Heart right ventricle (tissue), 16 donors: ENCODE measurements at regions not wholly inside any gene's neighbourhood (a gene's known extent, or its start where the extent isn't known, plus 50 kb on each side); places are given as distances from the start of the nearest gene placed in this dataset.
A peak's percentile ranks its signal among the peaks of the same experiment; 100 is the strongest.

Source experiments
- ATAC-seq, 8 donors: fragments of 200-7000 bp; cut with Tn5 transposase; one replicate each; pipeline ENCODE4 v1.9.1; 2020; ENCODE audit warnings: mild to moderate bottlenecking in 8 of 8, moderate library complexity in 8 of 8, moderate number of reproducible peaks in 1 of 8
- DNase-seq, 2 donors: peaks; one replicate each; pipeline ENCODE4 v3.0.0-alpha.2; 2020
- H3K27ac ChIP-seq, 10 donors: fragments of 200-600 bp; sonication (generic) in 2 of 10; one replicate each; pipeline versions ENCODE4 v1.5.0 to v1.8.0; 2020 to 2022; ENCODE audit warnings: mild to moderate bottlenecking in 3 of 10
- H3K27me3 ChIP-seq, 7 donors: fragments of 200-600 bp; one replicate each; pipeline ENCODE4 v1.8.0; 2021 to 2022; ENCODE audit warnings: mild to moderate bottlenecking in 2 of 7
- H3K36me3 ChIP-seq, 9 donors: fragments of 200-600 bp; sonication (generic) in 1 of 9; one replicate each; pipeline versions ENCODE4 v1.5.0 to v1.8.0; 2020 to 2022; ENCODE audit warnings: mild to moderate bottlenecking in 2 of 9
- H3K4me1 ChIP-seq, 9 donors: fragments of 200-600 bp; sonication (generic) in 1 of 9; one replicate each; pipeline versions ENCODE4 v1.5.0 to v1.8.0; 2020 to 2022; ENCODE audit warnings: mild to moderate bottlenecking in 4 of 9
- H3K4me3 ChIP-seq, 10 donors: fragments of 200-600 bp; sonication (generic) in 2 of 10; one replicate each; pipeline versions ENCODE4 v1.5.0 to v1.8.0; 2020 to 2022; ENCODE audit warnings: mild to moderate bottlenecking in 7 of 10, moderate library complexity in 2 of 10
- H3K9me3 ChIP-seq, 11 donors: fragments of 200-600 bp in 10 of 11; sonication (generic) in 2 of 11; one replicate each; pipeline versions ENCODE4 v1.5.0 to v1.8.0; 2013 to 2022; ENCODE audit warnings: mild to moderate bottlenecking in 2 of 11, control low read depth in 1 of 11, moderate library complexity in 1 of 11
- CTCF ChIP-seq, 9 donors: fragments of 200-600 bp; sonication (generic) in 2 of 9; IDR thresholded peaks; one replicate each; pipeline versions ENCODE4 v1.5.0 to v1.8.0; 2021 to 2022; ENCODE audit warnings: antibody characterized with exemption in 9 of 9, mild to moderate bottlenecking in 5 of 9, moderate library complexity in 1 of 9
- WGBS, 2 donors: extraction: QIAGEN DNeasy Blood & Tissue Kit; methylation state at CpG; one replicate each; pipeline ENCODE4 v1.1.7; 2013; ENCODE audit warnings: inconsistent platforms in 1 of 2; 5-methylcytosine and 5-hydroxymethylcytosine counted together
- intact Hi-C, 10 donors: fragments of 100-400 bp; cut with DNase I; formaldehyde crosslinking; loops; one replicate each; pipeline versions ENCODE4 v1.11.1 to v1.14.2; 2022
- donor health status: Arrhythmogenic right ventricular cardiomyopathy.
- donor health status: ischemic (EF 13 %, LVEDD 7.1; RV severe dilation, severe dysfunction).
- donor health status: healthy with polysubstance abuse.
- donor health status: DM: no; HTN: yes; CAD: no.
- donor health status: DM: no; HTN: no; CAD: no.
- donor health status: ischemic (EF 25% LVEDD 6.9; RV normal size, moderate dysfunction).
- donor health status: ischemic (EF 25% LVEDD 5.7; RV mildly dilated, moderate dysfunction).
- donor health status: healthy.
- donor health status: DM: yes; HTN: yes; CAD: no.
- donor health status: Ischemic cardiomyopathy.
- donor health status: ischemic (EF 35%, LVEDD 5.7; RV mildly dilated, moderate dysfunction).
- donor health status: nonischemic (EF 11% LVEDD 7.7; RV severe dilation, severe dysfunction).
- donor health status: DM: yes; HTN: yes; CAD: no.
- donor health status: PGD.
- donor health status: ischemic (EF 29% LVEDD 5.4; RV normal size, mild dysfunction).
- donor health status: nonischemic (EF 23%, LVEDD 6.1; RV moderate dilation, normal function).

GRCh38 chr6:105886066-105886813 is 199.9 kb upstream of the PRDM1 start:
- 74 to 80% methylated on average over 7 of the region's 7 CpGs for WGBS, 2 donors
- Histone ChIP-seq H3K4me1 (peaks cover 0 to 53% (median 0%) of the 10 kb centered on the region in 9 donors), H3K36me3 (no peaks in the 10 kb centered on the region), H3K27ac (peak overlapping the region in 1 of 10 donors; percentile 62), H3K9me3 (peaks cover 0 to 14% (median 6%) of the 10 kb centered on the region in 11 donors), H3K27me3 (no peaks in the 10 kb centered on the region), H3K4me3 (no peak overlapping the region)
- ATAC-seq = peak in 2 of 8 donors; percentile 21 to 28
- DNase-seq = no peak
- no peak for TF ChIP-seq CTCF (IDR thresholded peaks at IDR 0.05)
- intact Hi-C loops = no loop called here

- peaks cover 0 to 4% (median 0%) of the 10 kb centered on the region in 11 donors for H3K9me3 ChIP-seq
- DNase-seq (no peak), ATAC-seq (peak in 5 of 8 donors; percentile 28 to 78 (median 49))
- no peaks in the 10 kb centered on the region for H3K36me3 ChIP-seq
- H3K27me3 ChIP-seq = no peaks in the 10 kb centered on the region
- H3K27ac ChIP-seq = peak overlapping the region in 2 of 10 donors; percentile 15 to 74
- H3K4me3 ChIP-seq = no peak overlapping the region
- H3K4me1 ChIP-seq = peaks cover 0 to 69% (median 0%) of the 10 kb centered on the region in 9 donors
- intact Hi-C loops = no loop called here
- TF ChIP-seq CTCF (IDR thresholded peaks at IDR 0.05) = no peak
- WGBS, 2 donors = 79 to 82% methylated on average over 7 of the region's 7 CpGs
Observed at GRCh38 chr6:105884426-105884825, 201.7 kb upstream of the PRDM1 start.

- WGBS, 2 donors = 72 to 75% methylated on average over 4 of the region's 4 CpGs
- Histone ChIP-seq H3K4me3 (no peak overlapping the region), H3K27me3 (no peaks in the 10 kb centered on the region), H3K27ac (peak overlapping the region in 3 of 10 donors; percentile 15 to 74 (median 36)), H3K9me3 (peaks cover 0 to 1% (median 0%) of the 10 kb centered on the region in 11 donors), H3K4me1 (peaks cover 0 to 72% (median 0%) of the 10 kb centered on the region in 9 donors), H3K36me3 (no peaks in the 10 kb centered on the region)
- ATAC-seq = peak in 3 of 8 donors; percentile 9 to 28 (median 13)
- intact Hi-C loops = no loop called here
- DNase-seq = no peak
- no peak for TF ChIP-seq CTCF (IDR thresholded peaks at IDR 0.05)
Observed at GRCh38 chr6:105884011-105884410, 202.1 kb upstream of the PRDM1 start.

- no peaks in the 10 kb centered on the region for H3K9me3 ChIP-seq
- H3K4me1 ChIP-seq = peaks cover 0 to 72% (median 0%) of the 10 kb centered on the region in 9 donors
- intact Hi-C loops = no loop called here
- ATAC-seq (no peak), DNase-seq (no peak)
- no peaks in the 10 kb centered on the region for H3K27me3 ChIP-seq
- no peak for TF ChIP-seq CTCF (IDR thresholded peaks at IDR 0.05)
- no peaks in the 10 kb centered on the region for H3K36me3 ChIP-seq
- H3K27ac ChIP-seq = no peak overlapping the region
- no peak overlapping the region for H3K4me3 ChIP-seq
- 95 to 96% methylated on average over 2 of the region's 2 CpGs for WGBS, 2 donors
Observed at GRCh38 chr6:105882828-105883227, 203.3 kb upstream of the PRDM1 start.
